HepG2 (cell line): ENCODE measurements at regions not wholly inside any gene's neighbourhood (a gene's known extent, or its start where the extent isn't known, plus 50 kb on each side); places are given as distances from the start of the nearest gene placed in this dataset.

Source experiments
- ATAC-seq: fragments of 200-7000 bp; cut with Tn5 transposase; 3 replicates; pipeline ENCODE4 v1.9.1; 2020; ENCODE audit warnings: mild to moderate bottlenecking, moderate library complexity
- BruUV-seq: library from RNA; stranded (reverse); fragments of 400-500 nt; replicated peaks from 2 replicates; lab custom pipeline; 2021; lab: Mats Ljungman, UMichigan
- CTCF ChIA-PET: fragments of 300-600 bp; formaldehyde crosslinking; extraction: SDS; loops from one replicate; lab custom pipeline; 2021; ENCODE audit warnings: low total read pairs, inconsistent platforms, low intra/inter-chr PET ratio; lab: Yijun Ruan, JAX
- POLR2A ChIA-PET: fragments of 350-600 bp; sonication (Branson Sonifier 250); formaldehyde crosslinking; loops from one replicate; lab custom pipeline; 2020; ENCODE audit warnings: antibody characterized with exemption, inconsistent platforms; lab: Yijun Ruan, JAX
- DNase-seq: peaks from one replicate; pipeline ENCODE4 v3.0.0-alpha.2; 2015; ENCODE audit warnings: low spot score
- FAIRE-seq: peaks from 3 replicates; lab custom pipeline; 2011; peaks lifted over from hg19 to GRCh38; lab: Jason Lieb, UNC
- H2AFZ ChIP-seq: one replicate; pipeline ENCODE4 v1.6.1; 2011; ENCODE audit warnings: low read length, inconsistent platforms
- H3K27ac ChIP-seq: fragments of 300-600 bp; 3 replicates; pipeline ENCODE4 v1.8.0; 2011; ENCODE audit warnings: mixed run types, mild to moderate bottlenecking, mixed read lengths, low read length, inconsistent platforms; ENCODE audit not compliant: insufficient read depth; ENCODE audit errors: extremely low read length
- H3K27me3 ChIP-seq, 2 experiments: fragments of 200-600 bp in 1 of 2; 2 replicates in 1 of 2; 3 replicates in 1 of 2; pipeline versions ENCODE4 v1.6.0 to v1.8.0; 2011; ENCODE audit warnings: low read length in 2 of 2, mild to moderate bottlenecking in 2 of 2, moderate library complexity in 2 of 2, inconsistent platforms in 1 of 2; ENCODE audit not compliant: insufficient read depth in 2 of 2, control insufficient read depth in 1 of 2
- H3K36me3 ChIP-seq, 2 experiments: fragments of 200-600 bp in 1 of 2; replicated peaks in 1 of 2; 2 replicates in 1 of 2; 3 replicates in 1 of 2; pipeline versions ENCODE4 v1.5.1 to v1.8.0; 2011; ENCODE audit warnings: low read length in 2 of 2, inconsistent platforms in 1 of 2; ENCODE audit not compliant: insufficient read depth in 2 of 2, control insufficient read depth in 1 of 2
- H3K4me1 ChIP-seq: 2 replicates; pipeline ENCODE4 v1.5.1; 2012; ENCODE audit warnings: low read length, inconsistent platforms; ENCODE audit not compliant: insufficient read depth
- H3K4me2 ChIP-seq: 2 replicates; pipeline ENCODE4 v1.6.0; 2011; ENCODE audit warnings: low read depth, low read length, inconsistent platforms
- H3K4me3 ChIP-seq, 3 experiments: fragments of 200-600 bp in 1 of 3; sonication (generic), shearing (Covaris generic) in 1 of 3; replicated peaks in 1 of 3; 2 replicates each; pipeline ENCODE4 v1.5.1; 2011 to 2016; ENCODE audit warnings: low read length in 3 of 3, inconsistent platforms in 2 of 3, low read depth in 2 of 3, mild to moderate bottlenecking in 2 of 3, control low read depth in 1 of 3, mixed read lengths in 1 of 3; ENCODE audit not compliant: insufficient read depth in 1 of 3
- H3K79me2 ChIP-seq: one replicate; pipeline ENCODE4 v1.6.1; 2011; ENCODE audit warnings: low read length, inconsistent platforms; ENCODE audit not compliant: insufficient read depth
- H3K9ac ChIP-seq: 2 replicates; pipeline ENCODE4 v1.6.0; 2011; ENCODE audit warnings: mild to moderate bottlenecking, low read depth, low read length, inconsistent platforms; ENCODE audit not compliant: insufficient read depth
- H3K9me3 ChIP-seq: 2 replicates; pipeline ENCODE4 v1.5.1; 2012; ENCODE audit warnings: mild to moderate bottlenecking, low read length
- H4K20me1 ChIP-seq: 2 replicates; pipeline ENCODE4 v1.6.0; 2011; ENCODE audit warnings: inconsistent platforms, mild to moderate bottlenecking, low read length, moderate library complexity; ENCODE audit not compliant: insufficient read depth
- BCL6 ChIP-seq: IDR thresholded peaks from 2 replicates; pipeline ENCODE4 v1.6.1; 2016; ENCODE audit warnings: missing genetic modification reagents, missing compliant biosample characterization
- EP300 ChIP-seq, 3 experiments: sonication (generic) in 1 of 3; formaldehyde crosslinking in 1 of 3; IDR thresholded peaks; 2 replicates each; pipeline versions ENCODE4 v1.5.1 to v1.6.1; 2011 to 2020; ENCODE audit warnings: low read depth in 2 of 3, low read length in 2 of 3, borderline replicate concordance in 1 of 3, improper control_type of control experiment in 1 of 3, mild to moderate bottlenecking in 1 of 3, missing genetic modification reagents in 1 of 3, moderate library complexity in 1 of 3
- ERF ChIP-seq: IDR thresholded peaks from 2 replicates; pipeline ENCODE4 v1.6.1; 2018; ENCODE audit warnings: missing biosample characterization, missing genetic modification reagents
- HINFP ChIP-seq: sonication (generic); formaldehyde crosslinking; IDR thresholded peaks from 2 replicates; pipeline ENCODE4 v1.4.0; 2020; ENCODE audit warnings: low read depth, mild to moderate bottlenecking, missing genetic modification reagents
- NFAT5 ChIP-seq: sonication (generic); formaldehyde crosslinking; IDR thresholded peaks from 2 replicates; pipeline ENCODE4 v1.4.0; 2020; ENCODE audit warnings: missing genetic modification reagents
- RBM39 ChIP-seq: fragments of 200-400 bp; formaldehyde crosslinking; IDR thresholded peaks from one replicate; pipeline ENCODE4 v1.6.1; 2018; ENCODE audit warnings: antibody characterized with exemption, mild to moderate bottlenecking, low read depth, low read length; ENCODE audit not compliant: poor library complexity, severe bottlenecking
- RORA ChIP-seq: sonication (generic); formaldehyde crosslinking; IDR thresholded peaks from 2 replicates; pipeline ENCODE4 v1.5.0; 2020; ENCODE audit warnings: mild to moderate bottlenecking, missing genetic modification reagents, moderate library complexity
- SMAD1 ChIP-seq: sonication (generic); formaldehyde crosslinking; IDR thresholded peaks from 2 replicates; pipeline ENCODE4 v1.4.0; 2020; ENCODE audit warnings: missing genetic modification reagents, low read depth, mild to moderate bottlenecking, borderline replicate concordance
- ZNF652 ChIP-seq: IDR thresholded peaks from 2 replicates; pipeline ENCODE4 v1.6.1; 2016; ENCODE audit warnings: low read depth, borderline replicate concordance
- WGBS: methylation state at CpG from one replicate; pipeline ENCODE4 v1.1.6; 2017; ENCODE audit warnings: low lambda C conversion rate; 5-methylcytosine and 5-hydroxymethylcytosine counted together
- in situ Hi-C: cut with HindIII; loops from 2 replicates; pipeline ENCODE4 v1.10.0; 2017; ENCODE audit warnings: low pct_unique_long_range_greater_than_20kb; ENCODE audit not compliant: extremely low pct_ligation_motif_present
- intact Hi-C: fragments of 100-400 bp; cut with micrococcal nuclease; formaldehyde crosslinking; loops from one replicate; pipeline ENCODE4 v1.10.0; 2022; ENCODE audit not compliant: unreplicated experiment

- no peak for FAIRE-seq
- no peak overlapping the region for H3K27ac ChIP-seq
- no peaks in the 10 kb centered on the region for H3K9me3 ChIP-seq
- no TSS peak for BruUV-seq
- in situ Hi-C loops (no loop called here), intact Hi-C loops (no loop called here)
- POLR2A ChIA-PET: interaction anchor here (1.2 to 2.1 kb wide), 2 partner anchors 14 to 368 kb away, joined by 4 to 10 read pairs; partner anchors contain the start of gene SOX9
- peaks cover 87% of the 10 kb centered on the region for H3K79me2 ChIP-seq
- CTCF ChIA-PET: no interaction called here
- 0 out of 6 replicates have a peak overlapping the region, but pooled peaks of 1 of the 3 experiments have one; percentile 4 for H3K4me3 ChIP-seq
- no peak overlapping the region for H3K9ac ChIP-seq
- H3K36me3 ChIP-seq: no peaks in the 10 kb centered on the region
- DNase-seq: no peak
- H3K4me1 ChIP-seq: peaks cover 60% of the 10 kb centered on the region
- peaks cover 14% of the 10 kb centered on the region; the same call in 1 of the 2 replicates for H4K20me1 ChIP-seq
- no peak overlapping the region for H2AFZ ChIP-seq
- H3K4me2 ChIP-seq: peak overlapping the region; percentile 36
- no peak; the same call in 2 of the 3 replicates for ATAC-seq
- no peak for TF ChIP-seq RORA (CRISPR knock-in tag)
- TF ChIP-seq HINFP: 0 out of 2 replicates have a peak, but pooled peaks have one; percentile 34
- 0 out of 2 replicates have a peak, but pooled peaks have one; percentile 37 for TF ChIP-seq ZNF652
- no peak for TF ChIP-seq ERF (CRISPR knock-in tag)
- no peaks in the 10 kb centered on the region for H3K27me3 ChIP-seq
- WGBS: 82% methylated on average over 11 of the region's 11 CpGs
Observed at GRCh38 chr17:72488555-72489271, 367.9 kb downstream of the SOX9 start.

GRCh38 chr17:72489272-72489641 lies 368.4 kb downstream of the SOX9 start:
- 34% methylated on average over 5 of the region's 5 CpGs for WGBS
- no TSS peak for BruUV-seq
- intact Hi-C loops: no loop called here
- 0 out of 6 replicates have a peak overlapping the region, but pooled peaks of 1 of the 3 experiments have one; percentile 4 for H3K4me3 ChIP-seq
- no peak for FAIRE-seq
- DNase-seq: peak; percentile 67
- H3K36me3 ChIP-seq: no peaks in the 10 kb centered on the region; a peak in 1 of 5 replicates
- POLR2A ChIA-PET: interaction anchor here (0.7 to 2.1 kb wide), 3 partner anchors 13 to 368 kb away, joined by 3 to 10 read pairs (median 4); partner anchors contain the start of gene SOX9
- H4K20me1 ChIP-seq: peaks cover 14% of the 10 kb centered on the region; the same call in 1 of the 2 replicates
- no peak overlapping the region for H2AFZ ChIP-seq
- no peak overlapping the region for H3K9ac ChIP-seq
- no peaks in the 10 kb centered on the region for H3K27me3 ChIP-seq
- in situ Hi-C loops: no loop called here
- H3K79me2 ChIP-seq: peaks cover 88% of the 10 kb centered on the region
- CTCF ChIA-PET: no interaction called here
- no peak overlapping the region for H3K27ac ChIP-seq
- H3K4me1 ChIP-seq: peaks cover 65% of the 10 kb centered on the region
- ATAC-seq: peak; percentile 80
- peak overlapping the region; percentile 36 for H3K4me2 ChIP-seq
- H3K9me3 ChIP-seq: no peaks in the 10 kb centered on the region
- TF ChIP-seq SMAD1 (CRISPR knock-in tag) (no peak), BCL6 (CRISPR knock-in tag) (peak; percentile 97), RBM39 (no peak), EP300 (IDR thresholded peaks at IDR 0.05; ENCODE audit: low read depth in 2 of 2, low read length in 2 of 2) (peak in 1 of 2 experiments; percentile 9; a peak in 1 of 4 replicates), EP300 (CRISPR knock-in tag; IDR thresholded peaks at IDR 0.05; ENCODE audit: borderline replicate concordance) (no peak), NFAT5 (CRISPR knock-in tag) (no peak)
